HCT116 (cell line): ENCODE measurements at regions not wholly inside any gene's neighbourhood (a gene's known extent, or its start where the extent isn't known, plus 50 kb on each side); places are given as distances from the start of the nearest gene placed in this dataset.

ENCODE experiments used
- ATF3 ChIP-seq: IDR thresholded peaks from 2 replicates; pipeline ENCODE4 v1.6.1; 2012
- CTCF ChIP-seq, 3 experiments: fragments of 200-600 bp in 1 of 3; sonication (generic) in 1 of 3; IDR thresholded peaks in 2 of 3; conservative IDR thresholded peaks in 1 of 3; 2 replicates each; pipeline ENCODE4 v1.5.1; 2012 to 2017; ENCODE audit warnings: low read depth in 2 of 3, low read length in 2 of 3, antibody characterized with exemption in 1 of 3, borderline replicate concordance in 1 of 3, control low read depth in 1 of 3, mild to moderate bottlenecking in 1 of 3, mixed read lengths in 1 of 3, mixed run types in 1 of 3, moderate library complexity in 1 of 3; ENCODE audit not compliant: insufficient read depth in 1 of 3
- EGR1 ChIP-seq: IDR thresholded peaks from 2 replicates; pipeline ENCODE4 v1.6.1; 2012; ENCODE audit warnings: low read depth
- EZH2 ChIP-seq: fragments of 200-600 bp; sonication (generic); IDR thresholded peaks from 2 replicates; pipeline ENCODE4 v1.6.1; 2017; ENCODE audit warnings: antibody characterized with exemption, mixed run types
- JUND ChIP-seq: IDR thresholded peaks from 2 replicates; pipeline ENCODE4 v1.6.1; 2012
- MAX ChIP-seq: IDR thresholded peaks from 2 replicates; pipeline ENCODE4 v1.6.1; 2012
- POLR2A ChIP-seq: IDR thresholded peaks from 2 replicates; pipeline ENCODE4 v1.7.0; 2011; ENCODE audit warnings: borderline replicate concordance; ENCODE audit not compliant: insufficient read depth, insufficient read length; ENCODE audit errors: extremely low read depth
- POLR2AphosphoS5 ChIP-seq: IDR thresholded peaks from 2 replicates; pipeline ENCODE4 v1.6.1; 2011; ENCODE audit warnings: mild to moderate bottlenecking, low read depth, low read length, moderate library complexity
- RAD21 ChIP-seq: IDR thresholded peaks from 2 replicates; pipeline ENCODE4 v1.6.1; 2012; ENCODE audit warnings: low read depth, mild to moderate bottlenecking
- REST ChIP-seq: IDR thresholded peaks from 2 replicates; pipeline ENCODE4 v1.6.1; 2012; ENCODE audit warnings: low read depth
- SIN3A ChIP-seq: IDR thresholded peaks from 2 replicates; pipeline ENCODE4 v1.6.1; 2012; ENCODE audit warnings: low read depth
- SP1 ChIP-seq: IDR thresholded peaks from 2 replicates; pipeline ENCODE4 v1.6.1; 2012; ENCODE audit warnings: low read depth

- TF ChIP-seq CTCF (IDR thresholded peaks at IDR 0.05 in 2 of 3, conservative IDR thresholded peaks at IDR 0.05 in 1 of 3; ENCODE audit: borderline replicate concordance in 1 of 3, insufficient read depth in 1 of 3, low read depth in 2 of 3, low read length in 2 of 3) (no peak), POLR2A (no peak), MAX (no peak), RAD21 (no peak), JUND (no peak), POLR2AphosphoS5 (no peak), SP1 (no peak), ATF3 (no peak), SIN3A (no peak), EZH2 (no peak), EGR1 (no peak), REST (no peak)
These were observed 537.5 kb upstream of the CAMK1G start for GRCh38 chr1:209046058-209046417.
